Ureter (tissue), 1 donor: ENCODE measurements at regions not wholly inside any gene's neighbourhood (a gene's known extent, or its start where the extent isn't known, plus 50 kb on each side); places are given as distances from the start of the nearest gene placed in this dataset.

Experiments
- DNase-seq: peaks from one replicate; pipeline ENCODE4 v3.0.0-alpha.2; 2020; ENCODE audit warnings: low spot score
- donor health status: DM: yes; HTN: yes; CAD: no.

DNA sequence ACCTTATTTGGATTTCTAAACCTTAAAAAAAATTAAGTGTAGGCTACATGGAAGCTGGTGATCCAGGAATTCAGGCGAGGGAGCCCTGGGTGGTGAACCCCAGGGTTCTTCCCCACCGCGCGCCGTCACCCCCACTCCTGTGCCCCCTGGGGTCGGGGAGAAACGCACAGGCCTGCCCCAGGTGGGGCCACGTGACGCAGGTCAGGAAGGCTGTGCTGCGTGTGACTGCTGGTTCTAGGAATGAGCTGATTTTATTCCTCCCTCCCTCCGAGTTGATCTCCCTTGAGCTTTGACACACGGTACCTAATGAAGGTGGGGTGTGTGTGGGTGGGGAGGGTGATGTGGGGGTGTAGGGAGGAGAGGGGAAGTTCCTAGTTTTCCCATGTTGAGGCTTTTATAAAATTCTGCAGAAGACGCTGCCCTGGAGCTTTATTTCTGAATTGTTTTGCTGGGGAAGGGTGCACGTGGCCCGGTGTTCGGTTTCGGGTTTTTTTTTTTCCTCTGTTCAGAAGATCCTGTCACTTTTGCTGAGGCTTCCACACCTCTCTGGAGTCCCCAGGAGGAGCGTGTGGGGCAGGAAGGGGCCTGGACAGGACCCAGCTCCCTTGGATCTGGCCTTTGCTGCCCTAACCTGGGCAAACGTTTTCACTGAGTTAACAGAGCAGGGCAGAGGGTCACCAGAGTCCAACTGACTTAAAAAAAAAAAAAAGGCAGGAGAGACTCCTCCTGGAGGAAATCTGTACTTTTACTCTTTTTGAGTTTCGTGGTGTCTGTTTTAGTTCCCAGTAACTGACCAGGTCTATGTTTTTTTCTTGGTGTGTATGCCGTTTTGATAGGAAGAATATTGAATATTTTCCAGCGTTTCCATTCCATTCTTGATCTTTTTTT, 55.8 kb upstream of the GSE1 start:
- DNase-seq: no peak

DNA sequence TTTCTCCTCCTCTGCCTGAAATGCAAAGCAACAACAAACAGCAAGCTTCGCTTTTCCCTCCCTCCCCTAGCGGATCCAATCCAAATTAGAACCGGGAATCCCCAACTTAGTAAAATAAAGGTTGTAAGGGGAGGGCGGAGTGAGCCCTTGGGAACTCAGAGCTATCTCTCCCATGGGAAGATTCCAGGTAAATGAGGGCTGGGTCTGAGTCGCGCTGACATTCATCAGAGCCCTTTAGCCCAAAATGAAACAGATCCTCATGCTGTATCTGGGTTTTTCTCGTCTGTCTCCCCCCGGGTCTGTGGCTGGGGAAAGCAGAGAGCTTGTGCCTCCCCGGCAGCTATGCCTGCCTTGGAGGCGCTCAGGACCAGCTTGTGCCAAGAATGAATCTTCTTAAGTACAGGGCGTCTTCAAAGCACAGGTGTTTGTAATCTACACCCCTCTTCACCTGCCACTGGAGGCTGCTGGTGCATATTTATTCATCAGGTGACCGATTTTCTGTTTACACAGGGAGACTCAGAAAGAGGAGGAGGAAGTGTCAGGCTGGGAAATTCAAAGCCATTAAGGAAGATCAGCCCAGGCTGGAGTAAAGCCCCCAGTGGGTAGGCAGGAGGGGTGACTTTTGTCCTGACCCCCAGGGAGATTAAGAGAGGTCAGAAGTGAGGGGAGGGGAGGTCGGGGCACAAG, 55.0 kb upstream of the GSE1 start:
- DNase-seq: no peak

DNA sequence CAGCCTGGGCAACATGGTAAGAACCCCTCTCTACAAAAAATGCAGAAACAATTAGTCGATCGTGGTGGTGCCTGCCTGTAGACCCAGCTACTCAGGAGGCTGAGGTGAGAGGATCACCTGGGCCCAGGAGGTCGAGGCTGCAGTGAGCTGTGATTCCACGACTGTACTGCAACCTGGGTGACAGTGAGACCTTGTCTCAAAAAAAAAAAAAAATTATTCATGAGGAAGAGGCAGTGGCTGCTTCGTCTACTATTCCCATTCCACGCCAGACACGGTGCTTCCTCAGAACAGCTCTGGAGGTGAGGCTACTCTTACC, 52.2 kb upstream of the GSE1 start:
- DNase-seq: no peak

DNA sequence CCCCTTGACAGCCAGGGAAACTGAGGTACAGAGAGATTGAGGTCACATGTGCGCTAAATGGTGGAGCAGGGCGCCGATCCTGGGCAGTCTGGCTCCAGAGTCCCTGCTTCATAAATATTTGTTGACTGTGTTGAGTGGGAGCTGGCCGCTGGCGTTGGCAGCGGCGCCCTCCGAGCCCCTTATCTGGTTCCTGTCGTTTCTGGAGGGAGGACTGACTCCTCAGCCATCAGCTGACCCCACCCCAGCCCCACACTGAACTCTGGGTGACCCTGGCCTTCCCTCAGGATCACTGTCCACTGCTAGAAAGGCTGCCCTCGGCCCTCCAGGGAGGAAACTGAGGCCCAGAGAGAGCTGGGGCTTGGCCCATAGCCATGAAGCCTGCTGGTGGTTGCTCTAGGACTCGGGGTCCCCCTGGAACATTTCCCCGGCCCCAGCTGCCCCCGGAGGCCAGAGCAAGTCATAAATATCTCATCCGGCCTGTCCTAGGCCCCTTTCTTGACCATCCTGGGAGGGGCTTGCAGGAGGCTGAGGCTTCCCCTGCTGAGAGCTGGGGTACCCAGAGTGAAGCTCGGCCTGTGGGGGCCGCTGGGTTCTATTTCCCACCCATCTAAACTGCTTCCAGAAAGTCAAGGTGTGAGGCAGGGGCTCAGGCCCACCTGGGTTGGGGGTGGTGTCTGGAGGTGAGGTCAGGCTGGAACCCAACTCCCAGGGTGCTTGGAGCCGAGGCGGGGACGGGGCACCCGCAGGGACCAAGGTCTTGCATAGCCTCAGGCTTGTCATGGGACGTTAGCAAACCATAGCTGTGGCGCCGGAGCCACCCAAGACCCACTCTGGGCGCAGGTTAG, 51.7 kb upstream of the GSE1 start:
- DNase-seq: no peak

DNA sequence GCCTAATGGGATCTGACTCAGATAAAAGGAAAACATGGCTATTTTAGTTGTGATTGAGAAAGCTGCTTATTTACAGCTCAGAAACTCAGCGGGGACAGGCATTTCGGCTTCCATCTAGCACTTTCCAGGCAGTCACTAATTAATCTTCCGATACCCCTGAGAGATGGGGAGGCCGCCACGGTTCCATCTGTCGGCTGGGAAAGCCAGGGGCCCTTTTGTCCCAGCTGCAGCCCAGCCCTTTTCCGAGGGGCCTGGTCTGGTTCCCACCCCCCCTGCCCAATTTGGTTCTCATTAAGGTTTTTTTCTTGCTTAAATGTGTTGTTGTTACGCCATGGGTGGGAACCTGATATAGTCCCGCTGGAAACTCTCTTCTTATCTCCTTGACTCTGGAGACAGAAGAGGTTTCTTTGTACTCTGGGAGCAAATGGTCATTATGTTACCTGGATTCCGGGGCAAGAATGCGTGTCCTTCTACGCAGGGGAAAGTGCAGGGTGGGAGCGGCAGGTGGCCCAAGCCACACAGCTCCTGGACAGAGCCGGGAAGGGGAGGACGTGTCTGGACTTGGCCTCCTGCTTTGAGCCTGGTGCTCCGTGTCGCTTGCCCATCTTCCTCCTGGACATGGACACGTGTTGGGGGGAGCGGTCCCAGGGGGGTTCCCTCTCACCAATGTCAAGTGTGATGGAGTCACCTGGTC, 50.9 kb upstream of the GSE1 start:
- no peak for DNase-seq

DNA sequence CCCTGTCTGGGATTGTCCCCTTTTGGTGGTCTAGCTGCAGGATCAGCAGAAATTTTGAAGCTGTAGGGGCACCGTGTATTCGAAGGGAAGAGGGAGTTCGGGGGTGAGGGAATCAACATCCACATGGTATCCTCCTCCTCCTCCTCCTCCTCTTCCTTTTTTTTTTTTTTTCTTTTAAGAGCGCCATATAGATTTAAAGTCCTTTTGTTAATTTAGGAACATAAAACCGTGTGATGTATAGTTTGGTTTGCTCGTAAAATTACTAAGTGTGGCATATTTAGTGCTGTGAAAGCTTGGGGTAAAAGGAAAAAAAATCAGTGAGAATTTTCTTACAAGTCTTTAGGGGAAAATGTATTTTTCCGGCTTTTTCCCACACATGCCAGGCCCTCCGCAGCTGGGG, 50.1 kb upstream of the GSE1 start:
- DNase-seq: no peak
